Stomach (tissue), 4 donors: ENCODE measurements at regions not wholly inside any gene's neighbourhood (a gene's known extent, or its start where the extent isn't known, plus 50 kb on each side); places are given as distances from the start of the nearest gene placed in this dataset.

Experiments used
- CTCF ChIP-seq, 7 experiments: fragments of 450-650 bp in 4 of 7; fragments of 200-600 bp in 3 of 7; sonication (generic) in 3 of 7; IDR thresholded peaks; one replicate each; pipeline ENCODE4 v1.5.1; 2016 to 2019; ENCODE audit warnings: antibody characterized with exemption in 7 of 7, control low read depth in 2 of 7, mild to moderate bottlenecking in 1 of 7
- EP300 ChIP-seq: sonication (generic); formaldehyde crosslinking; IDR thresholded peaks from one replicate; pipeline ENCODE4 v1.6.1; 2017; ENCODE audit warnings: antibody characterized with exemption
- POLR2A ChIP-seq, 4 donors: fragments of 450-650 bp; IDR thresholded peaks; one replicate each; pipeline ENCODE4 v1.6.1; 2016; ENCODE audit warnings: antibody characterized with exemption in 4 of 4, control low read depth in 2 of 4, mild to moderate bottlenecking in 1 of 4, moderate library complexity in 1 of 4
- POLR2AphosphoS5 ChIP-seq, 3 donors: sonication (generic); formaldehyde crosslinking; IDR thresholded peaks; one replicate each; pipeline ENCODE4 v1.6.1; 2016; ENCODE audit warnings: antibody characterized with exemption in 3 of 3

GRCh38 chr10:133011882-133012281 lies 69.5 kb upstream of the CFAP46 start:
- TF ChIP-seq POLR2AphosphoS5 (IDR thresholded peaks at IDR 0.05) (no peak), CTCF (IDR thresholded peaks at IDR 0.05) (no peak), POLR2A (IDR thresholded peaks at IDR 0.05) (no peak), EP300 (no peak)
